ENCODE measurements at regions not wholly inside any gene's neighbourhood (a gene's known extent, or its start where the extent isn't known, plus 50 kb on each side); places are given as distances from the start of the nearest gene placed in this dataset.

GRCh38 chr1:72623299-72623708, 341.0 kb upstream of the NEGR1 start:
- TF ChIP-seq POLR2A (IDR thresholded peaks at IDR 0.05) = no peak
- TF ChIP-seq, protein P1, sequence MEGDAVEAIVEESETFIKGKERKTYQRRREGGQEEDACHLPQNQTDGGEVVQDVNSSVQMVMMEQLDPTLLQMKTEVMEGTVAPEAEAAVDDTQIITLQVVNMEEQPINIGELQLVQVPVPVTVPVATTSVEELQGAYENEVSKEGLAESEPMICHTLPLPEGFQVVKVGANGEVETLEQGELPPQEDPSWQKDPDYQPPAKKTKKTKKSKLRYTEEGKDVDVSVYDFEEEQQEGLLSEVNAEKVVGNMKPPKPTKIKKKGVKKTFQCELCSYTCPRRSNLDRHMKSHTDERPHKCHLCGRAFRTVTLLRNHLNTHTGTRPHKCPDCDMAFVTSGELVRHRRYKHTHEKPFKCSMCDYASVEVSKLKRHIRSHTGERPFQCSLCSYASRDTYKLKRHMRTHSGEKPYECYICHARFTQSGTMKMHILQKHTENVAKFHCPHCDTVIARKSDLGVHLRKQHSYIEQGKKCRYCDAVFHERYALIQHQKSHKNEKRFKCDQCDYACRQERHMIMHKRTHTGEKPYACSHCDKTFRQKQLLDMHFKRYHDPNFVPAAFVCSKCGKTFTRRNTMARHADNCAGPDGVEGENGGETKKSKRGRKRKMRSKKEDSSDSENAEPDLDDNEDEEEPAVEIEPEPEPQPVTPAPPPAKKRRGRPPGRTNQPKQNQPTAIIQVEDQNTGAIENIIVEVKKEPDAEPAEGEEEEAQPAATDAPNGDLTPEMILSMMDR (IDR thresholded peaks at IDR 0.05) = peak; percentile 21 to 53 (median 36)

All from adrenal gland (tissue), 5 donors.